Activated CD8-positive, alpha-beta memory T cell treated with anti-CD3 and anti-CD28 coated beads for 24 hours (primary cell): ENCODE measurements at regions not wholly inside any gene's neighbourhood (a gene's known extent, or its start where the extent isn't known, plus 50 kb on each side); places are given as distances from the start of the nearest gene placed in this dataset.
"Not testable (repeated sequence)": the region's sequence is repeated elsewhere in the genome, so short reads cannot be mapped to it uniquely, and the experiment has no call there.

ENCODE experiments used
- DNase-seq: peaks from one replicate; pipeline ENCODE4 v3.0.0-alpha.2; 2020

DNA sequence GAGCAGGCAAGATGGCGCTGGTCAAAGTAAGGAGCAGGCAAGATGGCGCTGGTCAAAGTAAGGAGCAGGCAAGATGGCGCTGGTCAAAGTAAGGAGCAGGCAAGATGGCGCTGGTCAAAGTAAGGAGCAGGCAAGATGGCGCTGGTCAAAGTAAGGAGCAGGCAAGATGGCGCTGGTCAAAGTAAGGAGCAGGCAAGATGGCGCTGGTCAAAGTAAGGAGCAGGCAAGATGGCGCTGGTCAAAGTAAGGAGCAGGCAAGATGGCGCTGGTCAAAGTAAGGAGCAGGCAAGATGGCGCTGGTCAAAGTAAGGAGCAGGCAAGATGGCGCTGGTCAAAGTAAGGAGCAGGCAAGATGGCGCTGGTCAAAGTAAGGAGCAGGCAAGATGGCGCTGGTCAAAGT, 382.7 kb downstream of the GLRX3 start:
- DNase-seq: not testable (repeated sequence)

DNA sequence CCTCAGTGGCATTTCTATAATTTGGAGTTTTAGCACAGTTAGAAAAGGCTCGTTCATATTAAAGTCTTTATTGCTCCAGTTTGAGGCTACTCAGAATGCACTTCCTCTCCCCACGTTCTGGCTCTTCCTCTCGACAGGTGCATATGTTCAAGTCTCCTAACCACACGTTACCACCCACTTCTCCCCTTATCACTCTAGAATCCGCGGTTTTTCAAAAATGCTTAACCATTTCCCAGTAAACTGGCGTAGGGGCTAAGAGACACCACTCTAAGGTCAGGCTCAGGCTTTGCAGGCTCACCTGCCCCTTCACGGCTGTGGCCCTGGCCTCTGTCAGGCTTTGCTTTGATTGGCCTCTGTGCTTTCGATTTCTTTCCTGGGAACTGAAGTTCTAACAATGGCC, 383.6 kb downstream of the GLRX3 start:
- no peak for DNase-seq

DNA sequence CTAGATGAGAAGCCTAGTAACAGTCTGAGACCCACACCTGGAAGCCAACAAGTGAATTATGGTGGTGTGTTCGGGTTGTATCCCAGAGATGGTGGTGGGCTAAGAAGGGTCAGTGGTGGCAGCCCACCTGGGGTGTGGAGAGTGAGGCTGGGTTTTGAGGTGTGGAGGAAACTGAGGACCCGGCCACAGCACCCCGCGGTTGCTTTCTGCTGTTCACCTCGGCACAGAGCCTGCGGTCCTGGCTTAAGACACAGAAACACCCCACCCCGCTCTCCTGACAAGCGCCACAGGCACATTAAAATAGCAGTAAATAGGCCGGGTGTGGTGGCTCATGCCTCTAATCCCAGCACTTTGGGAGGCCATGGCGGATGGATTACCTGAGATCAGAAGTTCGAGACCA, 395.1 kb downstream of the GLRX3 start:
- no peak for DNase-seq

DNA sequence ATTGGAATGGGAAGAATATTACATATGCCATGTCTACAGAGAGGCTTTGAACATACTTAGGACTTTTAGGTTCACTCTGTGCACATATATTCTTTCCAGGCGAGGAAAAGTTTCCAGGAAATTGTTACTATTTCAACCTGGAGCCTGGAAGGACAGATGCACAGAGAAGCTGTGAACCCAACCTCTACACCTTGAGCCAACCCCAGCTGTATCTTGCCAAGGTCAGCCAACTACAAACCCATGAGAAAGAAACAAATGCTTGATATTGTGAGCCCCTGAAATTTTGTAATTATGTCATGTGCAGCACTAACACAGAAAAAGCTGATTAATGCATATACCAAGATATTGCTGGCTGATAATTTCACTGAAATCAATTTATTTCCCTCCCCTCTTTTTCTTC, 404.9 kb downstream of the GLRX3 start:
- no peak for DNase-seq

DNA sequence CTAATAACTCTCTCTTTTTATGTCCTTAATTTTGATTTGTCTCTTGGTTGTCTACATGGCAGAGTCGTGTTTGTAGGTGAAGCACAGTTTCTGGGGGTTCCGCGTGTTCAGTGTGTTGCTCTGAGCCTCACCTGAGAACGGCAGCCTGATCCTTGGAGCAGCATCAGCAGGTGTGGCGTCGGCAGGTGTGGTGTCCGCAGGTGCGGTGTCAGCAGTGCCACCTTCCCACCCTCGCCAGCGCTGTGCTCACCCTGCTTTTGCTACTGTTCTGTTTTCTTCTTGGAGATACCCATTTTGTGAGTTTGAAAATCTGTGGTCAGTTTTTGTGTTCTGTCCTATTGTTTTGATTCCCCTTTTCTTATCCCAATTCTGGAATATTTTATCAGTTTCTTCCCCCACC, 406.6 kb downstream of the GLRX3 start:
- DNase-seq: no peak

DNA sequence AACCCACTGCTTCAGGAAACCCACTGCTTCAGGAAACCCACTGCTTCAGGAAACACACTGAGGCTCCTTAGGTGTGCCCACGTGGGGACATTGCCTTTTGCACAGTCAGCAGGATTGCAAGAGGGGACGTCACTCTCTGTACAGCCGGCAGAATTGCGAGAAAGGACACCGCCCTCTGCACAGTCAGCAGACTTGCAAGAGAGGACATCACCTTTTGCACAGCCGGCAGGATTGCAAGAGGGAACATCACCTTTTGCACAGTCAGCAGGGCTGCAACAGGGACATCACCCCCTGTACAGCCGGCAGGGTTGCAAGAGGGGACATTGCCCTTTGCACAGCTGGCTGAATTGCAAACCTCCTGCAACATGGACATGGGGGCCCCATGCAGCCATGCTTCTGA, 407.6 kb downstream of the GLRX3 start:
- DNase-seq: no peak

DNA sequence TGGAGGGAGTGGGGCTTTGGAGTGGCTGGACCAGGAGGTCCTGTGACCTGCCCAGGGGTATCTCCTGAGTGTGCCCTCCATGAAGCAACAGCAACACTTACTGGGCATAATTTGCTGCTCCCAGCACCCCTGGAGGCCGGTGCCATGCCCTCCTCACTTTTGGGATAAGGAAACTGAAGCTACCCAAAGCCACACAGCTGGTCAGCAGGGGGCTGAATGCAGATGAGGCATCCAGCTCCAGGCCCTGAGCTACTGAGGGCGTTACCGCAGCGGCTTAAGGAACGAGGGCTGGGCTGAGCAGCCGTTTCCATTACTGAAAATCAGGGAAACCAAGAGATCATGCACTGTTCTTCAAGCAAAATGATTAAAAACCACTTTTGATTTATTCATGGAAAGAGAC, 408.9 kb downstream of the GLRX3 start:
- no peak for DNase-seq

DNA sequence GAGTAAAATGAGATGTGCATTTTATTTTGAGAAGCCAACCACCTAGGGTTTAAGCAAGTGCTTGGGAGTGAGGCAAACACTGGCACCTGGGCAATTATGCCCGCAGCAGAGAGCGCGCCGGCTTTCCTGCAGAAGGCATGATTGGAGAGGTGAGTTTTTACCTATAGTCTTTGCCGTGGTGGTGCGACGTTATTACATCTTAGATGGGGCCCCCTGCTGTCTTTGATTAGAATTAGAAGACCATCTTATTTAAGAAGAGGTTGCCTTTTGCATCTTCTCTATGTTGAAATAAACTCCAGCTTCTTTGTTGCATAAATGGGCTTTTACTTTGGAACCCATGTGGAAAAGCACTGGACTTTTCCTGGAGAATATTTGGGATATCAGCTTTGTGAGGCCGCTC, 409.5 kb downstream of the GLRX3 start:
- no peak for DNase-seq

DNA sequence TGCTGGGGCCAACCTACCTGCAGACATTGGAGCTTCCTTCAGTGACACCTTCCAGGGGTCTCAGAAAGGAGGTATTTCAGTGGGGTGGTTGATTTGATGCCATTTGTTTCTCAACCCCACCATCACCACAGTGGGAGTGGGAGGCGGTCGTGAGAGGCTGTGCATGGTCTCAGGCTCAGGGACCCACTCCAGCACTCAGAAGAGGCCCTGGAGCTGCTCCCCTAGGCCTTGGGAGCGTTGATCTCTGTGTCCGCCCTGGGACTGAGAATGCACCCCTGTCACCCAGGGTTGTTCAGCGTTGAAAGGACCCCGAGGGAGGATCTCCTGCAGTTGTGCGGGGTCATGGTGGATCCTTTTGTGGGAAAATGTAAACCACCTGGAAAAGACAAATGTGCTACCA, 410.6 kb downstream of the GLRX3 start:
- no peak for DNase-seq

DNA sequence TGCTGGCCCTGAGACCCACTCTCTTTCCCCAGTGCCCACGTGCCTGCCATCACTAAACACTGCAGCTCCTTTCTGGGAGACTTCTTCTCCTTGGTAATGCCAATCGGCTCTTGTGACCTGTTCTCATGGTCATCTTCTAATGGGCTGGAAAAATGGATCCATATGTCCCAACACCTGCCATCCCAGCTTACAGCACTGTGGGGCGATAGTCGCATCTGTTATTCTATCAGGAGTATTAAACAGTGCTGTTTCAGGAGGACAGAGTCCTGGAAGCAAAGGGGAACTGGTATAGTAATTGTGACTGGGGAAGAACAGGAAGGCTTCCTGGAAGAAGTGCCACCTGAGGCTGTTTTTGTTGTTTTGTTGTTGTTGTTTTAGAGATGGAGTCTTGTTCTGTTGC, 411.2 kb downstream of the GLRX3 start:
- no peak for DNase-seq

DNA sequence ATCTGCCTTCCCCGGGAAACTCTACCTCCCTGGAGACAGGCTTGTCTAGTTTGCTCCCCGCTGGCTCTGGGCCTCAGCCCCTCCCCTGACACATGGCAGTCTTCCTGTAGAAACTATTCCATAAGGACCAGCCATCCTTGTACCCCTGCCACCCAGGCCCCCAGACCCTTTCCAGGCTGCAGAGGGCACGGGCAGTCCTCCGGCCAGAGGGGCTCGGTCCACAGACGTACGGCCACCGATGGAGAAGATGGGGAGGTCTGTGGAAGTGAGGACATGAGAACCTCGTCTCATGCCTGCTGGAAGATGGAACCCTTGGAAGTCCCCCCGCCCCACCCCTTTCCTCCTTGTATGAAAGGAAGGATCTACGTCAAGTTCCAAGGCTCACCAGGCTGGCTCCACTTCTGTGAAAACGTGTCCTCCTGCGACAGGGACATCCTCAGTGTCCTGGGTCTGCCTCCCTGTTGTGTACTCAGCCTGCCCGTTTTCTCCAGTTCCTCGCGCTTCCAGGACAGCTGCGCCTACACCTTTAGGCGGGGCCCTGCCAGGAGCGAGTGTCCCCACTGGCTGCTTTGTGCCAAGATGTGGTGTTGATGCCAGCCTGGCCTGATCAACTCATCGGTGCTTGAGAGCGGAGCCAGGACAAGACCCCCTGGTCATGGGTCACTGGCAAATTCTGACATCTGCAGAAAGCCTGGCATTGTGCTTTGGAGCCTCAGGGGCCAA, 414.9 kb downstream of the GLRX3 start:
- no peak for DNase-seq

DNA sequence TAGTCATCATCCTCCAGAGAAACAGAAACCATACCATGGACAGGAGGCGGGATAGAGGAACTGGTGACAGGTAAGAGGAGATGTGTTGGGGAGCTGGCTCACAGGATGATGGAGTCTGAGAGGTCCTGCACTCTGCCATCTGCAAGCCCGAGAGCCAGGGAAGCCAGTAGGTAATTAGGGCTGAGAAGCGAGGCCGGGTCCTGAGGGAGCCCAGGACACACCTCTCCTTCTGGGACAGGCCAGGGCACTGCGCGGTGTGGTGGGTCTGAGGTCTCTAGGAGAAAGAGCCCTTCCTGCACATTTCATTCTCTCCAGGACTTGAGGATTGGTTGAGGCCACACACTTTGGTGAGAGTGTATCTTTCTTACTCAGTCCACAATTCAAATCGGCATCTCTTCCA, 415.5 kb downstream of the GLRX3 start:
- no peak for DNase-seq

DNA sequence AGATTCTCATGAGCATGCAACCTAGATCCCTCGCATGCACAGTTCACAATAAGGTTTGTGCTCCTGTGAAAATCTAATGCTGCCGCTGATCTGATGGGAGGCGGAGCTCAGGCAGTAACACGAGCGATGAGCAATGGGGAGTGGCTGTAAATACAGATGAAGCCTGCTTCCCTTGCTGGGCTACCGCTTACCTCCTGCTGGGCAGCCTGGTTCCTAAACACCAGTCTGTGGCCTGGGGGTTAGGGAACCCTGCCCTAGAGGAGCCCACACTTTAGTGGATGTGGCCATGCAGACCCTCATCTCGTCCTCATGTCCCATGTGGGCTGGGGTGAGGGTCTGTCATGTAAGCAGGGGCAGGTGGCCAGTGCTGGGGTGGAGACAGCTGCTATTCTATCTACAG, 417.6 kb downstream of the GLRX3 start:
- DNase-seq: no peak

DNA sequence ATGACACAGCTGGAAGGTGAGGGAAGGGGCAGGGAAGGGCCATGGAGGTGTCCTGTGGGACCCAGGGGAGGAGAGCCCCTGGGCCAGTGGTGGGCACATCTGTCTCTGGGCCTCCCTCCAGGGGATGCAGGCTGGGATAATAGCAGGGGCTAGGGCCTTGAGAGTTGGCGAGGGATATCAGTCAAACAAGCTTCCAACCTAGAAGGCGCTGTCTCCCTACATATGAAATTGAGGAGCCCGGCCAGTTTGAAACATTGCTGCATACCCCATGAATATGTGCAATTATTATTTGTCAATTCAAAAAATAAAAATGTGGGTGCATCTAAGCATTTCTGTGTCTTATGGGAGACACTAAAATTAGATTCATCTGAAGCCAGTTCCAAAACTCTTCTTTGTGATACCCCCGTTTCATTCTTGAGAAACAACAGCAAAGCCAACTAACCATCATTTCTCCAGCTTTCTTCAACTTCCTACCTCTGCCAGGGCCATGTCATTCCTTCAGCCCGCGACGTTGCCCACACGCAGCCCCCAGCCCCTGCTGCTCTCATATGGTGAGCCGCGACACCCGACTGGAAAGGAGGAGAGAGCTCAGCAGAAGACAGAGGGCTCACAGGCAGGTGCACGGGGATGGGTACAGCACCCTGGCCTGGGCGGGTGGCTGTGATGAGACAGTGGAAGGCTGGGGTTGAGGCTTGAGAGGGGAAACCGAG, 418.7 kb downstream of the GLRX3 start:
- DNase-seq: no peak

DNA sequence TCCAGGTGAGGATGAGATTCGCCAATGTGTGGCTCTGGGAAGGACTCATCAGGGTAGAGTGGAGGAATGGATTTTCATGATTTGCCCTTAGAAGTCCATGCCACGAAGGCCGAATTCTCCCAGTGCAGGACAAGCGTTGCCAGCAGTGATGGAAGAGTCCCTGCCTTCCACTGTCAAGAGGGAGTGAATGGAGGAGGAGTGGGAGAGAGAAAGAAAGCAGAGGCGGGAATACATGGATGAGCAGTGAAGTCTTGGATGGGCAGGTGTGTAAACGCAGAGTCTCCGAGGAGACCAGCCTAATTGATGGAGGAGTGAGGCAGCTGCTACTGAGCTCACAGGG, 419.2 kb downstream of the GLRX3 start:
- DNase-seq: no peak

DNA sequence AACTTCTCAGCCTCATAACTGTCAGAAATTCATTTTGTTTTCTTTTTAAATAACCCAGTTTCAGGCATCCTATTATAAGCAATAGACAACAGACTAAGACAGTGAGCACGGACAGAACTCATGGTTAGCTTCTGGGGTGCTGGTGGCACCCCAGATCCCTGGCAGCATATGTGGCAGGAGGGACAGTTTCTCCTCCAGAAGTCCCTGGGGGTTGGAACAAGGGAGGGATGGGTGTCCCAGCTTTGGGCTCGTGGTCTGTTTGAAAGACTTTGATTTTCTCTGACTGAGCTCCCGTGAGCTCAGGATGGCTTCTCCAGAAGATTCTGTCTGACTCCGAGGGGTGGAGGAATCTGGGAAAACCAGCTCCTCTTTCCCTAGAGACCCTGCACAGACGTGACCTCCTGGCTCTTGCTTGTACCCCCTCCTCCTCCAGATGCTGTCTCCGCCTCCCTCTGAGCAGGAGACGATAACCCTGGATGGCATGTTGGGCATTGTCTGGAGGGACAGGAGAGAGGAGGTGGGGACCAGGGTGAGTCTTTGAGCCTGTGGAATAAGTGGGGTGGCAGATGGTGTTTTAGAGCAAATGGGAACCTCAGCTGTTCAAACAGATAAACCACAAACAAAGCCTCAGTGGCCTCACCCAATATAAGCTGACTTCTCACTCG, 421.1 kb downstream of the GLRX3 start:
- no peak for DNase-seq

DNA sequence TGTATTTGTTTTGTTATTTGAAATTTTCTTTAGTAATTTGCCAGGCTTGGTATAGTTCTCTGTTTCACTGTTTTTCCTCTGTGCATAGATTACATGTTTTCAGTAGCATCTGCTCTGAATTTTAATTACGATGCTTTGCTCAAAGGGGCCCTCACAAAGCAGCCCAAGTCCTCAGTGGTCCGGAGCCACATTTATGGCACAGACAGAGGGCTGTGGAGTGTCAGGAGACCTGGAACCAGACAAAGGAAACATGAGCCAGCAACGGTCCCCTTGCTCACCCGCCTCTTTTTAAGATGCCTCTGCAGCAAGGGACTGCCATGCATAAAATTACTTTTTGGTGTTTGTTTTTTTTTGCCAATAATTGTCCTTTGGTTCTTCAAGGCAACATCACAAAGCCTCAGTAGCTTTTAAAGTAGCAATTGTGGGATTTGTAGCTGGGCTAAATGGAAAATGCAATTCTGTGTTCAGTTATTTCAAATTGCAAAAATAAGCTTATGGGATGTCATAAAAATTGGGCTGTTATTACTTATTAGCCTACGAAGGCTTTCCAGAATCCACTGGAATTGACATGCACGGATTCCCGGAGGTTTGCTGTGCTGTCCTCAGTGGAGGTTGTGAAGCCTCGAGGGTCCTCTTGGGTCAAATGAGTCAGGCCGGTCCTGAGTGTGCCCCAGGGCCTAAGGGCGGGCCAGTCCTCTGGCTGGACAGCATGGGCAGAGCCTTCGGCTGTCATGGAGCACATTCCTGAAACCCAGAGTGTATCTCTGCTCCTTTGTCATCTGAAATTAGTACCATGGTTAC, 422.8 kb downstream of the GLRX3 start:
- no peak for DNase-seq

DNA sequence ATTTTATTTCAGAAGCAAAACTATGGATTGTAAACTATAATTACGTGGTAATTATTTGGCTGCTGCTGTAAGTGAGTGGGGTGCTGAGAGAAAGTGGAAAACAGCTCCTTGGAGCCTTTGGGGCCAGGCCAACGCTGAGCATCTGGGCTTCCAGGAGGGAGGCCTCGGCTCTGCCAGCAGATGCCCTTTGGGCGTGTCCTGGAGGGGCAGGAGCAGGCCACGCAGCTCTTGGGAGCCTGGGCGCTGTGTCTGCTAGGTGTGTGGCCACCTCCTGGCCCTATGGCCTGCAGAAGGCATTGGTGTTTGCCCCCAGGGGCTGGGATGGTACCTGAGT, 423.3 kb downstream of the GLRX3 start:
- DNase-seq: no peak

DNA sequence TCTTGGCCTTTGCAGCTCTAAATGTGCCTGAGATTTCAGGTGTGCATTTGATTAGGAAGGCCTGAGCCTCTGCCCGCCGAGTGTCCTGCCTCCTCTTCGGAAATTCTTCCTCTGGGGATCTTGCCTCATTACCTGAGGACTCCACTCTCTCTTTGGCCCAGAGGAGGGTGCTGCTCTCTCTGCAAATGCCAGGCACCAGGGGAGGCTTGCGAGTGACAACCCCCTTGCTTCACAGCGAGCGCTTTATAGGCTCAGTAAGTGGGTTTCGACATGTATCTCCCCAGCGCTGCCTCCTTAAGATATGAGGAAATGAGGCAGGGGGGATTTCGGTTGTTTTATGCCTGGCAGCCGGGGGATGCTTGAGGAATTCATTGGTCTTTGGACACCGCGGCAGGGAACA, 423.9 kb downstream of the GLRX3 start:
- DNase-seq: no peak

DNA sequence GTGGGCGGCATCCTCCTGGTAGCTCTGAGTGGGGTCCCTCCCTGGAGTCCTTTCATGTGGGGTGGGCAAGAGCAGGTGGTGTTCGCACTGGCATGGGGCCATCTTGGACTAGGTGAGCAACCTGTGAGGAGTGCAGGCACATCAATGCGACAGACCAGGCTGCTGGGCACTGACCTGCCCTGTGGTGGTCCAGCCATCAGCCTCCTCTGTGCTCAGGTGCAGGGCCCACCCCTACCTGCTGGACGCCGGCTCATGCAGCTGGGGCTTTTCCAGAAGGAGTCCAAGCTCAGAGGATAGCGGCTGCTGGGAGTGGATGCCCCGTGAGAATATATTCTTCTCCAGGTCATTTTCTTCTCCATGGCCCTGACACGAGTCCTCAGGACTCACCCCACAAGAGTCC, 424.4 kb downstream of the GLRX3 start:
- no peak for DNase-seq

DNA sequence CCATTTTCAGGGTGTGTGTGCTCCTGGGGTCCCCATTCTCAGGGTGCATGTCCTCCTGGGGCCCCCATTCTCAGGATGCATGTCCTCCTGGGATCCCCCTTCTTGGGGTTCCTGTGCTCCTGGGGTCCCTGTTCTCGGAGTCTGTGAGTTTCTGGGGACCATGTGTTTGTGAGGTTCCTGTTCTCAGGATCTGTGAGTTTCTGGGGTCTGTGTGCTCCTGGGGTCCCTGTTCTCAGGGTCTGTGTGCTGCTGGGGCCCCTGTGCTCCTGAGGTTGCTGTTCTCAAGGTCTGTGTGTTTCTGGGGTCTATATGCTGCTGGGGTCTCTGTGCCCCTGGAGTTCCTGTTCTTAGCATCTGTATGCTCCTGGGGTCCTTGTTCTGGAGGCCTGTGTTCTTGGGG, 425.5 kb downstream of the GLRX3 start:
- DNase-seq: no peak

DNA sequence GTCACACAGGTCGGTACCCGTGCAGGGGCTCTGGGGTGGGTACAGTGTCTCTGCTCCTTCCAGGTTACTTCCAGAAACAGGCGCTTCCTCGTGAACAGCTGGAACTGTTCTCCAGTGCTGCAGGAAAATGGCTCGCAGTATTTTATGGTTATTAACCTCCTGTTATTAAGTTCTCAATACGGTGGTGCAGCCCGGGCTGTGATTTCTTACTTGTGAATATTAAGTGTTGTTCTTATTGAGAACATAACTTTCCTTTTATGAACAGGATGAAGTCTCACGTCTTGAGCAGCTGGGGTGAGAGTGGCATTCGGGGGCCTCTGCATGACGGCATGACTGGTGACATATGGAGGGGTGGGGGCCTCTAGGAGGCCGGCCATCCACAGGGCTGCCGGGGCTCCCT, 430.8 kb downstream of the GLRX3 start:
- no peak for DNase-seq

DNA sequence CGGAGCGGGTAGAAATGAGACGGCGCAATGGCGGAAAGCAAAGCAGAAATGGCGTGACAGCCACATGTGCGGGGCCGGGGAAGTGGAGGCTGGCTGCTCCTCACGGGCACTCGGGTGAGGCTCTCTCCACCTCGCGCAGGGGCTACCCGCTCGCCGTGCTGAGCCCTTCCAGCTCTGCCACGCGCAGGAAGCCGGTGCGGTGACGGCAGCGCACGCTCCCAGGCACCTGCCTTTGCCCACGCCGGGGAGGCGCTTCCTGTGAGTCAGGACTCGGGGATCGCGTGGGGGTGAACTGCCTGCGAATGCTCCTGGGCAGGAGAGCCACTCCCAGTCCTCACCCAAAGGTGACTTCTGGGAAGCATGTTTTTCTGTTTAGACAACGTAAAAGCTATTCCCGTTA, 431.2 kb downstream of the GLRX3 start:
- no peak for DNase-seq

DNA sequence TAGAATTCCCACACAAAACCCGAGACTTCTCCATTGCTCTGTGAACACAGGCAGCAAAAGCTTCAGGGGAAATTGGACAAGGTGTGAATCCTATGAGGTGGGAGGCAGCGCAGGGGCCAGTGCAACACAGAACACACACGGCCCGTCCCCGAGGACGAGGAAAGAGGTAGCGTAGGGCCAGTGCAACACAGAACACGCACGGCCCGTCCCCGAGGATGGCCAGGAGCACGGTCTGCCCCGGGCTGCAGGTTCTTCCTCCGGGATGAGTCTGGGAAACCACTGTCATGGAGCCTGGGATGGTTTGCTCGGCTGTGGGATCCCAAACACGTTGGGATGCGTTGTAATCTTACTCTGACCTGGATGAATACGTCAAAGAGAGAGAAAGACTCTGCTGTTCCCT, 432.1 kb downstream of the GLRX3 start:
- no peak for DNase-seq
